ENCODE measurements at regions not wholly inside any gene's neighbourhood (a gene's known extent, or its start where the extent isn't known, plus 50 kb on each side); places are given as distances from the start of the nearest gene placed in this dataset.

- no peak for TF ChIP-seq CTCF (conservative IDR thresholded peaks at IDR 0.05)
- Mint-ChIP-seq H3K36me3 (no peaks in the 10 kb centered on the region), H3K4me3 (no peak overlapping the region), H3K27ac (no peak overlapping the region), H3K27me3 (no peaks in the 10 kb centered on the region), H3K4me1 (ENCODE audit: unreplicated experiment) (no peaks in the 10 kb centered on the region), H3K9me3 (no peaks in the 10 kb centered on the region)
- DNase-seq (ENCODE audit: extremely low spot score, unreplicated experiment): no peak
Measured at GRCh38 chr4:119804404-119804803, 175.8 kb upstream of the PDE5A start.

GRCh38 chr4:119797238-119797894 is 168.8 kb upstream of the PDE5A start:
- TF ChIP-seq CTCF (conservative IDR thresholded peaks at IDR 0.05): no peak
- no peak overlapping the region for H3K4me3 Mint-ChIP-seq
- H3K27me3 Mint-ChIP-seq: peaks cover 3% of the 10 kb centered on the region
- H3K9me3 Mint-ChIP-seq: no peaks in the 10 kb centered on the region
- H3K27ac Mint-ChIP-seq: no peak overlapping the region
- DNase-seq (ENCODE audit: extremely low spot score, unreplicated experiment): no peak
- peaks cover 6% of the 10 kb centered on the region for H3K4me1 Mint-ChIP-seq (ENCODE audit: unreplicated experiment)
- no peaks in the 10 kb centered on the region for H3K36me3 Mint-ChIP-seq

GRCh38 chr4:119795986-119796578 is 167.5 kb upstream of the PDE5A start:
- H3K9me3 Mint-ChIP-seq: no peaks in the 10 kb centered on the region
- peaks cover 3% of the 10 kb centered on the region for H3K27me3 Mint-ChIP-seq
- no peak overlapping the region for H3K4me3 Mint-ChIP-seq
- no peak overlapping the region for H3K27ac Mint-ChIP-seq
- peaks cover 6% of the 10 kb centered on the region for H3K4me1 Mint-ChIP-seq (ENCODE audit: unreplicated experiment)
- no peak for DNase-seq (ENCODE audit: extremely low spot score, unreplicated experiment)
- TF ChIP-seq CTCF (conservative IDR thresholded peaks at IDR 0.05): no peak
- no peaks in the 10 kb centered on the region for H3K36me3 Mint-ChIP-seq

GRCh38 chr4:119794681-119795080 is 166.1 kb upstream of the PDE5A start:
- no peak for TF ChIP-seq CTCF (conservative IDR thresholded peaks at IDR 0.05)
- Mint-ChIP-seq H3K9me3 (no peaks in the 10 kb centered on the region), H3K27me3 (peaks cover 3% of the 10 kb centered on the region), H3K27ac (no peak overlapping the region), H3K36me3 (no peaks in the 10 kb centered on the region), H3K4me3 (no peak overlapping the region), H3K4me1 (ENCODE audit: unreplicated experiment) (peaks cover 6% of the 10 kb centered on the region)
- no peak for DNase-seq (ENCODE audit: extremely low spot score, unreplicated experiment)

- Mint-ChIP-seq H3K36me3 (no peaks in the 10 kb centered on the region), H3K4me3 (no peak overlapping the region), H3K27me3 (peaks cover 3% of the 10 kb centered on the region), H3K4me1 (ENCODE audit: unreplicated experiment) (peaks cover 6% of the 10 kb centered on the region), H3K9me3 (no peaks in the 10 kb centered on the region), H3K27ac (no peak overlapping the region)
- TF ChIP-seq CTCF (conservative IDR thresholded peaks at IDR 0.05): no peak
- no peak for DNase-seq (ENCODE audit: extremely low spot score, unreplicated experiment)
Measured at GRCh38 chr4:119794113-119794512, 165.5 kb upstream of the PDE5A start.

All from type B pancreatic cell (in vitro differentiated cells).